Mucosa of gallbladder (tissue), 1 donor: ENCODE measurements at regions not wholly inside any gene's neighbourhood (a gene's known extent, or its start where the extent isn't known, plus 50 kb on each side); places are given as distances from the start of the nearest gene placed in this dataset.
"Not testable (repeated sequence)": the region's sequence is repeated elsewhere in the genome, so short reads cannot be mapped to it uniquely, and the experiment has no call there.

Experiments
- DNase-seq: peaks from one replicate; pipeline ENCODE4 v3.0.0-alpha.2; 2020; ENCODE audit warnings: low spot score
- donor health status: DM: no; HTN: no; CAD: no.

DNA sequence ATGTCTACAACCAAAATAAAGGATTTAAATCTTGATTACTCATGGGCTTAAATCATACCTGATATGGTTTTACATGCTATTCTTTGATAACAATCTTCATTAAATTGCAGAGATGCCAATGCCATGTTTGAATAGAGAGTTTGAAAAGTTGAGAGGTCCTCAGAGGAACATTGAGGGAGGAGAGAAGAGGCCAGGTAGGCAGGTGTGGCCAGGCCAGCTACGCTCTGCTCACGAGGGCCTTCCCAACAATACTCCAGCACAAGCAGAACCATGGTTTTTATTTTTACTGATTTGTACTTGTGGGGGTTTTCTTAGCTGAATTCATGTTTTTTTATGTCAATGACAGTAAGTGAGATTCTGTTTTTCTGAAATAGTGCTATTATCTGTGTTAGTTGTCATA lies 158.1 kb upstream of the RFC3 start:
- DNase-seq = no peak

DNA sequence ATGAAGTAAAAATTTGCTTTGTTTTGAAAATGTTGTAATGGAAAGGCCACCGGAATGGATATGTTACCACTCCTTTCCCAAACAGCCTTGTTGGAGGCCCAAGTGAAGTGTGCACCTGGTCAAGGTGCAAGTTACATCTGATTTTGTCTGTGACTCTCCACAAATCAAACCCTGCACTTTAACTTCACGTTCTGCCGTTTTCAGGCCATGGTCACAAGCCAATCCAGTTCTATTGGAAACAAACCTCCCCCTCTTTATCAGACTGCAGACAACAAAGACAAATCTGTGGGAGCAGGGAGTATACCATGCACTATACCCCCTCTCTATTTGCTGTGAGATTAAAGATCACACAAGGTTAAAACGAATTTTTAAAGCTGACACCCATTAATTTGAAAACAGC lies 155.6 kb upstream of the RFC3 start:
- no peak for DNase-seq

DNA sequence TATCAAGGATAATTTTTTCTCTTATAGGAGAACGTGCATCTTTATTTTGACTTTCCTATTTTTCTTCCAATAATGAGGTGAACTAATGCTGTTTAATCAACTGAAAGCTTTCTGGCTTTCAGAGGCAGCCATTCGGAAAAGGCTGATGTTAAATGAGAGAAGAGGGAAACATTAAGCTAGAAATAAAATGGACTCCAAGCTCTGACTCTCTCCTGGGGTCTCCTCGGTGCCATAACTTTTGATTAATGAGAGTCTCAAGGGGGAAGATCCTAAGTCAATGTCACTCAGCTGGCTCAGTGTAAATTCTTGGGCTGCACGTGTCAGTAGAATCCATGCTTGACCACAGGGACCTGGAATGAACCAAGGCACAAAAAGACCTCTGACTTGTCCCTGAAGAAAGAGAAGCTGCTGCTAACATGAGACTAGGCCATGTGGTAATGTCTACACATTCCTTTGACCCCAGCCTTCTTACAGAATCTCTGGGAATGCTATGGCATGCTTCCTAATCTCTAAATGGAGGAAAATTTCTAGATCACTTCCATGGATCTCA lies 152.2 kb upstream of the RFC3 start:
- no peak for DNase-seq

DNA sequence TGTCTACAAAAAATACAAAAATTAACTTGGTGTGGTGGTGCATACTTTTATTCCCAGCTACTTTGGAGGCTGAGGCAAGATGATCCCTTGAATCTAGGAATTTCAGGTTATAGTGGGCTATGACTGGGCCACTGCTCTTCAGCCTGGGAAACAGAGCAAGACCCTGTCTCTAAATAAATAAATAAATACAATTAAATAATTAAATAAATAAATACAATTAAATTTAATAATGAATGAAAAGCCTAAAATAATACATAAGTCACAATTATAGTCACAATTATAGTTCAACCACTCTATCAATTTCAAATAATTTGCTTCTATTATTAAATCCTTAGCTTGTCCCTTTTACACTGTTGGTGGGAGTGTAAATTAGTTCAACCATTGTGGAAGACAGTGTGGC lies 146.4 kb upstream of the RFC3 start:
- DNase-seq = no peak

DNA sequence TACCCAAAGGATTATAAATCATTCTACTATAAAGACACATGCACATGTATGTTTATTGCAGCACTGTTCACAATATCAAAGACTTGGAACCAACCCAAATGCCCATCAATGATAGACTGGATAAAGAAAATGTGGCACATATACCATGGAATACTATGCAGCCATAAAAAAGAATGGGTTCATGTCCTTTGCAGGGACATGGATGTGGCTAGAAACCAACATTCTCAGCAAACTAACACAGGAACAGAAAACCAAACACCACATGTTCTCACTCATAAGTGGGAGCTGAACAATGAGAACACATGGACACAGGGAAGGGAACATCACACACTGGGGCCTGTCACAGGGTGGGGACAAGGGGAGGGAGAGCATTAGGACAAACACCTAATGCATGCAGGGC lies 145.9 kb upstream of the RFC3 start:
- DNase-seq = not testable (repeated sequence)

DNA sequence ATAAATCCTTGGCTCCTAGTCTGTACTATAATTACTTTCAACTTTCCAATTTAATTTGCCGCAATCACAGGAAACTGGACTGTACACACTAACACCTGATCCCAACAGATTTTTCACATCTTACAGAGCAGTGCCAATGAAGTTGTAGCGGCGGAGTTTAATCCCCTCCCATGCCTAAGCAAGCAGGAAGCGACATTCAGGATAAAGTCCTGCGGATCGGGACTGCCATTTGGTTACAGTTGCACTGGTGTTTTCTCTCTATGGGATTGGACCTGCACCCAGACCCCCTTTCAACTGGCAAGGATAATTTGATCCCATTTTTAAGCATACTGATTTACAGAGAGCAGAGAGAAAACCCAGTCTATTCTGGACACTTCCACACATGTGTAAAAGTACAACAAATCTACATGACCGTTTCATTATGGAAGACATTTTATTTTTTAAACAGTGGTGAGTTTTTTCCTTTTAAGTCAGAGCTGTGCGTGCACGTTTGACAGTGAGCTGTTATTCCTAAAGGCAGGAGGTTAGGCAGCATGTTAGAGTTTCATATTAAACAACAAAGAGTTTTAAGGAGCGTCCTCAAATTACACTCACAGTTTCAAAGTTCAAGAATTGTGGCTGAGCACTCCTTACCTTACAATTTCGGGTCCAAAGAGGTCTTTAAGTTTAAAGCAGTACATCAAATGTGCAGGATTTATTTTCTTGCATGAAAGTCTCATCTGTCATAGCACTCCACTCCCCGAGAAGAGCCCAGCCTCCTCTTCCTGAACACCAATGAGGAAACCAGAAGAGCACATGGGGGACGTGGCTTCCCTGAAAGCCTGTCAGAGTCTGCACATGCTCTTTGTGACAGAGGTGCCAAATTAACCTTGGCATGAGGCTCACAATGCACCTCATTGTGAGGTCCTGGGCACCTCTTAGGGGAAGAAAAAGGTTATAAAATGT lies 141.6 kb upstream of the RFC3 start:
- peak; percentile 49 for DNase-seq

DNA sequence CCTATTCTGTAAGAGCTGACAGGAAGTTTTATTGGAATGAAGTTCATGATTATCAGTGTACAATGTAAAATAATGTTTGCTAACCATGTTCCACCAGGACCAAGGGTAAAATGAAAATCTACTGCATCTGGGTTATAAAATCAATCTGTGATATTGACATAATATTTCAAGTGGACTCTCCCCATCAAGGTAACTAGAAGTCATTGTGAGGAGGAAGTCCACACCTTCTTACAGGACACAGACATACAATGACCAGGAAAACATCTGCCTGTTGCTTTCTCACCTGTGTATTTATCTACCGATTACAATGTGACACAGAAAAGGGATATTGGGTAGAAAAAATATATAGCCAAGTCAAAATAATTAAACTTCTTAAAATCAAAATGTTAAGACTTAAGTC lies 140.7 kb upstream of the RFC3 start:
- no peak for DNase-seq

DNA sequence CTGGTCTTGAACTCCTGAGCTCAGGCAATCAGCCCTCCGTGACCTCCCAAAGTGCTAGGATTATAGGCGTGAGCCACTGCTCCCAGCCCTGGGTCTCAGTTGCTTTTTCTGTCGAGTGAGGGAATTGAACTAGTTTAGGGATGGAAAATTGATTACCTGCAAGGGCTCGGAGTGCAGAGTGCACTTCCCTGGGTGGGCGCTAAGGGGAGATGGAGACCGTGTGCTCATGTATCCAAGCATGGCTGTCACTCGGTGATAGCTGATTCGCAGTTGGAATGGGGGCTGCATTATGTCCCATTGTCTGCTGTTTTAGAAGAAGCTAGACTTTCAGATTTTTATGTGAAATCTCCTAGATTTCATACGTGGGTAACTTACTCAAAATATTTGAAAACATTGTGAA lies 139.9 kb upstream of the RFC3 start:
- no peak for DNase-seq

DNA sequence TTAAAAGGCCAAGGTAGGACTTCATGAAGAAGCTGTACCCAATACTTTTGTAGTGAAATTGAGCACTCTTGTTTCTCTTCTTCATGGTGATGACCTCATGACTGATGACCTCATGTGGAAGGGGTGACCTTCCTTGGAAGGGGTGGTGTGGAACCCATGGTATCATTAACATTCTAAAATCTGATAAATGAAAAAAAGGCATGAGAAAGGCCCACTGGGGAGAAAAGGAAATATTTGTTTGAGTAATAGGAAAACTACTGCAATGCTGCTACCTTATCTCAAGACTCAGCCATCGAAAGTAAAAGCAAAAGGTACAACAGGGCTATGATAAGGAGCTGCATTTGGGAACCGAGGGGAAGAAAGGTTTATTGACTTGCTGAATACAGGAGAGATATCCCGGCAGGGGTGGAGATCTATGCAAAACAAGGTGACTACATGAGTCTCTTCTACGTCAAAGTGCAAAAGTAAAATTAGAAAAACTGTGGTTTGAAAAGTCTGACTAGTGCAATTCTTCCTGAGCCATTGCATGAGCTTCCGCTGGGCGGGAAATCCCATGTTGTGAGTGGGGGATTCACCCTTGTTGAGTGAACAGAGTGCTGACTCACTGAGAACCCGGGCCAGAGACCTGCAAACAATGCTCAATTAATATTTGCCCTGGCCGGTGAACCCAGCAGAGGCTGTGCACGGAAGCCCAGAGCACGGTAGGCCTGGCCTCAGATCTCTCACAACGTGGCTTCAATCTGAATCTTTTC lies 138.9 kb upstream of the RFC3 start:
- peak; percentile 71 for DNase-seq

DNA sequence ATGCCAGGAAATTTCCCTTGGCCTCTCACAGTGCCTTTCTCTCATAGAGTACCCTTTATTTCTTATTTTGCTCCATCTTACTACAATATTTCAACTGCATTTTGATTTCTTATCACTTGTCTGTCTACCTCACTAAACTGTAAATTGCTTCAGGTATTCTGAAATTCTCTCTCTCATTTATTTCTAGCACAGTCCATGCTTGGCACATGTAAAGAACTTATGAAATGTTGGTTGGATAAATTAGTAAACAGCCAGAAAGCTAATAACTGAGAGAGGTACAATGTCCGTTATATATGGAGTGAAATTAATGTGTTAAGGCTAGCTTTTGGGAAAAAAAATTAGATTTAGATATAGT lies 138.3 kb upstream of the RFC3 start:
- DNase-seq = no peak

DNA sequence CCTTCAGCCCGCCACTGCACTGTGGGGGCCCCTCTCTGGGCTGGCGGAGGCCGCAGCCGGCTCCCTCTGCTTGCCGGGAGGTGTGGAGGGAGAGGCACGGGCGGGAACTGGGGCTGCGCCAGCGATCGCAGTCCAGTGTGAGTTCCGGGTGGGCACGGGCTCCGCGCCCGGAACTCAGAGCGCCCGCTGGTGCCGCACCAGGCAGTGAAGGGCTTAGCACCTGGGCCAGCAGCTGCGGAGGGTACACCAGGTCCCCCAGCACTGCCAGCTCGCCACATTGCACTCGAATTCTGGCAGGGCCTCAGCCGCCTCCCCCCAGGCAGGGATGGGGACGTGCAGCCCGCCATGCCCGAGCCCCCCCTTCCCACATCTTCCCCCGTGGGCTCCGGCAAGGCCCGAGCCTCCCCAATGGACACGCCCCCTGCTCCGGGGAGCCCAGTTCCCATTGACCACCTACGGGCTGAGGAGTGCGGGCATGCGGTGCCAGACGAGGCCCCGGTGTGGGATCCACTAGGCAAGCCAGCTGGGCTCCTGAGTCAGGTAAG lies 135.9 kb upstream of the RFC3 start:
- DNase-seq = no peak

DNA sequence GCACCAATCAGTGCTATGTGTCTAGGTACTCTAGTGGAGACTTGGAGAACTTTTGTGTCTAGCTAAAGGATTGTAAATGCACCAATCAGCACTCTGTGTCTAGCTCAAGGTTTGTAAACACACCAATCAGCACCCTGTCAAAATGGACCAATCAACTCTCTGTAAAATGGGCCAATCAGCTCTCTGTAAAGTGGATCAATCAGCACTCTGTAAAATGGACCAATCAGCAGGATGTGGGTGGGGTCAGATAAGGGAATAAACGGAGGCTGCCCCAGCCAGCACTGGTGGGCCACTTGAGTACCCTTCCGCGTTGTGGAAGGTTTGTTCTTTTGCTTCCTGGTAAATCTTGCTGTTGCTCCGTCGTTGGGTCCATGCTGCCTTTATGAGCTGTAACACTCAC lies 135.3 kb upstream of the RFC3 start:
- not testable (repeated sequence) for DNase-seq

DNA sequence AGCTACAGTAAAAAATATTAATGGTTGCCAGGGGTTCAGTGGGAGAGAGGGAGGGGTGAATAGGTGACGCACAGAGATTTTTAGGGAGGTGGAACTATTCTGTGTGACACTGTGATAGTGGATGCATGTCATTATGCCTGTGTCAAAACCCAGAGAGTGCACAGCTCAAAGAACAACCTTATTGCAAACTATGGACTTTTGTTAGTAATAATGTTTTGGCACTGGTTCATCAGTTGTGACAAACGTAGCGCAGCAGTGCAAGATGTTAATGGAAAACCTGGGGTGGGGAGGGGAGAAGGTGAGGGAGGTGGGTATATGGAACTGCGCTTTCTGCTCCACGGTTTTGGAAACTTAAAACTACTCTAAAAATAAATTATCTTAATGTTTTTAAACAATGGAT lies 134.6 kb upstream of the RFC3 start:
- no peak for DNase-seq

DNA sequence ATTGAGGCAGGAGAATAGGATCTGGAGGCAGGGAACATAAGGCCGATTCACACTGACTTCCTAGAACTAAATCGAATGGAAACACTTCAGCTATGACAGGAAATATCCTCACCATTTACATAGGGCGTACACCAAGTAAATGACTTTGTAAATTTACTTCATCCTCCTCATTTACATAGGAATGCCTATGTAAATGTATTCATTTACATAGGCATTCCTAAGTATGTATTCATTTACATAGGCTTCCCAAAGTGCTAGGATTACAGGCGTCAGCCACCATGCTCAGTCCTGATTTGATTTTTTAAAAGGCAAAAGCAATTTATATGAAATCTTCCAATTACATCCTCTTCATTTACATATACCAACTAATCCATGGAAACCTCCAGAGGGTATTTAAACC lies 133.1 kb upstream of the RFC3 start:
- no peak for DNase-seq

DNA sequence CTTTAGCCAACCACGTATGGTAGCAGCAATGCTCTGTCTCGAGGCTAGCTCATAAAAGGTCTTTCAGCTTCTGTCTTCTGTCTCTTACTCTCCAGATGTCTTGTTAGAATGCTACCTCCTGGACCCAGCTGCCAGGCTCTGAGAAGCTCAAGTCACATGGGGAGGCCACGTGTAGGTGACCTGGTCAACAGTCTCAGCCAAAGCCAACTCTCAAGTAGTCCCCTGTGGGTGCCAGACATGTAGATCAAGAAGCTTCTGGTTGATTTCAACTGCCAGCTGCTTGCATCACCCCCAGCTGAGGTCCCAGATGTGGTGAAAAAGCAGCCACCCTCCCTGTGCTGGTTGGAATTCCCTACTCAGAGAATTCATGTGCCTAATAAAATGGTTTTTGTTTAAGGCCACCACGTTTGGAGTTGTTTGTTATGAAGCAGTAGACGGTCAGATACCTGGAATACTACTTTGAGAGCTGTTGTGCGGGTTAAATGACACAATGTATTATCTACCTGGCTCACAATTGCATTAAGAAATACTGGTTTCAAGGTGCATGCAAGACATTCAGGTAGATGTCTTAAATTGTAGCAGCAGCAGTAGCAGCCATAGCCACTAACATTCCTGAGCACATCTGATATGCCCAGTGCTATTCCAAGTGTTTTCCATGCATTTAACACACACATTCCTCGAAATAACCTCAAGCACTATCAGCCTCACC lies 131.0 kb upstream of the RFC3 start:
- DNase-seq = no peak

DNA sequence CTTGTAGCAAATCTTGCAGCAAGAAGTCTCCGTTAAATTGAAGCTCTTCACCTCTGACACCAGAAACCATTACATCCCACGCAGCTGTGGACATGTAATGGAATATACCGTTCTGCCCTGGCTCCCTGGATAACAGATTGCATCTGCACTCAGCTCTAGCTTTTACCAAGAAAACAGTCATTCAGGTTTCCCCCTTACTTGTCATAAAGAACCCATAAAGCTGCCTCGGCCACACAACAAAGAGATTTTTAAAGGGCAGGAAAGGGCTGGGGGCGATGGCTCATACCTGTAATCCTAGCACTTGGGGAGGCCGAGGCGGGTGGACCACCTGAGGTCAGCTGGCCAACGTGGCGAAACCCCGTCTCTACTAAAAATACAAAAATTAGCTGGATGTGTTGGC lies 127.6 kb upstream of the RFC3 start:
- DNase-seq = no peak

DNA sequence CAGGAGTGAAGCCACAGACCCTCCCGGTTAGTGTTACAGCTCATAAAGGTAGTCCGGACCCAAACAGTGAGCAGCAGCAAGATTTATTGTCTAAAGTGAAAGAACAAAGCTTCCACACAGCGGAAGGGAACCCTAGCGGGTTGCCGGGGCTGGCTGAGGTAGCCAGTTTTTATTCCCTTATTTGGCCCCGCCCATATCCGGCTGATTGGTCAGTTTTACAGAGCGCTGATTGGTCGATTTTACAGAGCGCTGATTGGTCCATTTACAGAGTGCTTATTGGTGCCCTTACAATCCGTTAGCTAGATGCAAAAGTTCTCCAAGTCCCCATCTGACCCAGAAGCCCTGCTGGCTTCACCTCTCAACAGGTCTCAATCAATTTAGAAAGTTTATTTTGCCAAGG lies 126.0 kb upstream of the RFC3 start:
- DNase-seq = no peak

DNA sequence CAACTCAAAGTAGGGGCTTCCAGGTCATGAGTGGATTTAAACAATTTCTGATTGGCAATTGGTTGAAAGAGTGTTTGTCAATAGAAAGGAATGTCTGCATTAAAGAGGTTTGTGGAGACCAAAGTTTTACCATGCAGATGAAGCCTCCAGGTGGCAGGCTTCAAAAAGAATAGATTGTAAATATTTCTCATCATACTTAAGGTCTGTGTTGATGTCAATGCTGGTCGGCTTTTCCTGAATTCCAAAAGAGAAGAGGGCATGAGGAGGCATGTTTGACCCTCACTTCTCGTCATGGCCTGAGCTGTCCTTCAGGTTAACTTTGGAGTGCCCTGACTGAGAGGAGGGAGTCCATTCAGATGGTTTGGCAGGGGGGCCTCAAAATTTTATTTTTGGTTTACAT lies 125.4 kb upstream of the RFC3 start:
- no peak for DNase-seq

DNA sequence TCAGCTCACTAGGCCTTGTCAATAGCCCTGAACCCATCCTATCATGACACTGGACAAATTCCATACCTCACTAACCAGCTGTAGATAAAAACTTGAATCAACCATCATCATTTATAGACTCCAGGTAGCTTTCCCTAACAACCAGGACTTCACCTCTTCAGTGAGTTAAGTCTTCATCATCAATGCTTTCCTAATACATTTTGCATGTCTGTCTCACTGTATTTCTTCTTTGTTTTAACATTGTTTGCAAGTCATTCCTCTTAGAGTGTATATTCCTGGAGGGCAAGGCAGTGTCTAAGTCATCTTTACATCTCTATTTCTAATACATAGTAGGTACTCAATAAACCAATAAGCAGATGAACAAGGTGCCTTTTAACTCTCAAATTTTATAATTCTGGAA lies 123.4 kb upstream of the RFC3 start:
- DNase-seq = no peak

DNA sequence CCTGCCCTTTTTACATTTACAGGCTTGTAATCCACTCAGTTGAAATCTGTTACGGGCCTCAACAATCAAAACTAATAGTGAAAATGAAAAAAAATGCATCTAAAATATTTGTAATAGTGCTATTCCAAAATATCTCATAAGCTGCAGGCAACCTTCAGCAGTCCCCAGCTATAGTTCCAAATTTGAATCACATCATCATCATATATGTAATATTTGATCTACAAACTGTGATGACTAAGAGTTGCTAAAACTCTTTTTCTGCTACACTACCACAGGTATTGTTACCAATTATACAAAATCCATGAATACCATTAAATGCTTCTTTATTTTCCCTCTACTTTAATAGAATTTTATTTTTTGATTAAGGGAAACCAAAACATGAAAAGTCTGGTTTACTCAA lies 121.4 kb upstream of the RFC3 start:
- DNase-seq = no peak

DNA sequence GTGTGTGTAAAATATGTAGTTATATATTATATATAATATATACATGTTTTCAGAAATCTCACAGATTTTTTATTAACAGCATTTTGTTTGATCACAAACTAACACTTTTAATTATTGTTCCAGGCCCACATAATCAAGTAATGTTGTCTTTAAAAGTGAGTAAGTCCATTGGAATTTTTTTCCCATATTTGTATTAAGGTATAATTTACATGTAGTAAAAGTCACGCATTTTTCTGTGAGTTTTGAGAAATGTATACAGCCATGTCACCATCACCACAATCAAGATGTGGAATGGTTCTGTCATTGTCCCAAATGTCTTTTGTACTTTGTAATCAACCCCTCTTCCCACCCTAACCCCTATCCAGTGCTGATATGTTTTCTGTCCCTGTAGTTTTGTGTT lies 120.0 kb upstream of the RFC3 start:
- no peak for DNase-seq

DNA sequence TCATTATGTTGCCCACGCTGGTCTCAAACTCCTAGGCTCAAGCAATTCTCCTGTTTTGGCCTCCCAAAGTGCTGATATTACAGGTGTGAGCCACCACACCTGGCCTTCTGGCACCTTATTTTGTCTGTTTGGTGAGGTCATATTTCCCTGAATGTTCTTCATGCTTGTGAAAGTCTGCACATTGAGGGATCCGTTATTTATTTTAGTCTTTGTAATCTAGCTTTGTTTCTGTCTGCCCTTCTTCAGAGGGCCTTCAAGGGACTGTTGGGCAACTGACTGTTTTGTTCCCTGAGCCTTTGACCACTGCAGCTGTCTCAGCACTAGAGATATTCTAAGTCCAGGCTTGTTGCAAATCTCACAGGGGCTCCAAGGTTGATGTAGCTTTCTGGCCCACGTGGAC lies 110.5 kb upstream of the RFC3 start:
- no peak for DNase-seq
